HG03196 (cell line): ENCODE measurements at regions not wholly inside any gene's neighbourhood (a gene's known extent, or its start where the extent isn't known, plus 50 kb on each side); places are given as distances from the start of the nearest gene placed in this dataset.

Source experiments
- ATAC-seq: cut with Tn5 transposase; IDR thresholded peaks from one replicate; pipeline ENCODE4 v1.9.1; 2021; ENCODE audit not compliant: unreplicated experiment

DNA sequence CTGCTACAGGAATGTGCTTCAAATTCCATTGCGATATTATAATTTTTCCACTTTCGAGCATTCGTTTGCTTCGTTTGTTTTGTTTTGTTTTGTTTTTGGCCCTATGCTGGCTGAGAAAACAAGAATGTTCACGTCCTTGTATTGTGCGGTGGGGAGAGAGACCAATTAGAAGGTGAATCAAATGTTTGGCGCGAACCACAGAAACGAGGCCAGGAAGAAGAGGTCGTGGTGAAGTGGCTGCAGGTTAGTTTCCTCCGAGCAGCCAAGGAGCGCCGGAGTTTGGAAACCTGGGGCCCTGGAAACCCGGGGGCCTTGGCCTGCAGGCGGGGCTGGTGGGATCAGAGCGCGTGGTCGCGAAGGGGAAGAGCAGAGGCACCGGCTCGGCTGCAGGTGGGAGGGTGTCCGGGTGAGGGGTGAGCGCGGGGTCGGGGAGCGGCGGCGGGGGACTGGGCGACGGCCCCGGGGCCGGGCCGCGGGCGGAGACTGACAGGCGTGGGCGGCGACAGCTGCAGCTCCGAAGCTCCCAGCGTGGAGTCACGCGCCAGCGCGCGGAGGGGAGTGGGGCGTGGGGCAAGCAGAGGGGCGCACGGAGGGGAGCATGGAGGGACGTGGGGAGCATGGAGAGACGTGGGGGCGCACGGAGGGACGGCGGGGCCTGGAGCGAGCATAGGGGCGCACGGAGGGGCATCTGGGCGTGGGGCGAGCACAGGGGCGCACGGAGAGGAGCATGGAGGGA is 141.5 kb upstream of the PDE10A start:
- no peak for ATAC-seq

DNA sequence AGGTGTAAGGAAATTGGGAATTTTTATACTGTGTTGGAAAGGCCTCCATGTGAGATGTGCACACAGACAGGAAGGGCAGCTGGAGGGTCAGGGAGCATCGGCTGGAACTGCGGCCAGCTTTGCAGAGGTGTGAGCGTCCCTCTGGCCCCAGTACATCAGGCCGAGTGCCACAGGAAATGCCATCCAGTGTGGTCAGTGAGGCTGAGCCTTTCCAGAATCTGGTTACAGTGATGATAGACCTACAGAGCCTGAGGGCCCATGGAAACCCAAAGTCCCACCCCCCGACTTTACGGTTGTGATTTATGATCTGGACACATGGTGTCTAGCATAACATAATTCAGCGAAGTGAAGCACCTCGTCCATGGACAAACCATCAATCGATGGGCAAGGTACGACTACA is 137.3 kb upstream of the PDE10A start:
- ATAC-seq: no peak

DNA sequence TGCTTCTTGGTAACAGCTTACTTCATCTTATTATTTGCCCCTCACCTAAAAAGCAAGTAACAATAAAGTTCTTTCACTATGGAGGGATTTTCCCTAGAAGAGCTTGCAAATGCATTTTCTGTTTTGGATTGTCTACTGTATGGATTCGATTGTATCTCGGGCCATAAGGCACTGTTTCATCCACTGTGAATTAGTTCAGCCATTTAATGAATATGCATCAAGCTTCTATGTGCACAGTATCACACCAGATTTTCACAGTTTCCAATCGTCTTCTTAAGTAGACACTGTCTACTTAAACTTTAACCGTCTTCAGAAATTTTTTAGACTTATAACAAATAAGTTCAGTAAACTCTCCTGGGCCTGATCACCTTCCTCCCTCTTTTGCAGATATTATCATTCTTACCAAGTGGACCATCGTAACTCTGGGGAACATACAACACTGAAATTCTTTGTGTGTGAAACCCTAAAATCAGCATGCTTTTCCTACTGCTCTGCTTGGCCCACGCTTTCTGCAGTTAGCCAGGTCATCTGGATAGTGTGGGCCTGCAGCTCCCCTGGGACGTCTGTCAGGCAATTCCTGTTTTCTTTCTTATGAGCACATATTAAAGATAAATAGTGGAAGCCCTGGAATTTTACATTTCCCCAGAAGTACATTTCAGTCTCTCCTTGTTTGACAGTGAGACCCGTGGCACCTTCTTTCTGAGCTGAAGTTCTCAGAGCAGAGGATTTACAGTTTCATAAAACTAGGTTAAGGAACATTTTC is 136.5 kb upstream of the PDE10A start:
- ATAC-seq: no peak

DNA sequence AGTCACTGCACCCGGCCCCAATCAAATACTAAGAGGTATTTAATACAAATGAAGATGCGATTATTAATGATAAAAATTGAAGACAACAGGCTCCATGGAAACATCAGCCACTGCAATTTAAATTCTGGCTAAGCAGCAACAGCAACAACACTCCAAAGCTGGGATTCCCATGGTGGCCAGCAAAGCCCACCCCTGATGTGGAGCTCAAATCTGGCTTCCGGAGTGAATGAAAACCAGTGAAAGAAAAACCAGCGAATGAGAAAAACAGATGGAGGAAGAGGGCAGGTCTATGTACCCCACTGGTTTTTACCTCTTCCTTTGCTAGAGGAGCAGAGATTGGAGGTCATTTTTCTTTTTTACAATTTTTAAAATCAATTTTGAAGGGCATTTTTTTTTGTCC is 135.9 kb upstream of the PDE10A start:
- ATAC-seq: no peak

DNA sequence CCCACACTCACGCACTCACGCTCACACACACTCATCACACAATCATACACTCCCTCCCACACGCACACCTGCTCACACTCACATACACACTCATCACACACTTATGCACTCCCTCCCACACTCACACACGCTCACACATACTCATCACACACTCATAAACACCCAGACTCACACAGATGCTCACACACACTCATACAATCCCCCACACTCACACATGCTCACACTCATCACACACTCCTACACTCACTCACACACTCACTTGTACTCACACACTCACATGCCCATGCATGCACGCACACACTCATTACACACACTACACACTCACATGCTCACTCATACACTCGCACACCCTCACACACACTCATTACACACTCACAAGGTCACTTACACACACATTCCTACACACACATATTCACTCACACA is 131.1 kb upstream of the PDE10A start:
- no peak for ATAC-seq

DNA sequence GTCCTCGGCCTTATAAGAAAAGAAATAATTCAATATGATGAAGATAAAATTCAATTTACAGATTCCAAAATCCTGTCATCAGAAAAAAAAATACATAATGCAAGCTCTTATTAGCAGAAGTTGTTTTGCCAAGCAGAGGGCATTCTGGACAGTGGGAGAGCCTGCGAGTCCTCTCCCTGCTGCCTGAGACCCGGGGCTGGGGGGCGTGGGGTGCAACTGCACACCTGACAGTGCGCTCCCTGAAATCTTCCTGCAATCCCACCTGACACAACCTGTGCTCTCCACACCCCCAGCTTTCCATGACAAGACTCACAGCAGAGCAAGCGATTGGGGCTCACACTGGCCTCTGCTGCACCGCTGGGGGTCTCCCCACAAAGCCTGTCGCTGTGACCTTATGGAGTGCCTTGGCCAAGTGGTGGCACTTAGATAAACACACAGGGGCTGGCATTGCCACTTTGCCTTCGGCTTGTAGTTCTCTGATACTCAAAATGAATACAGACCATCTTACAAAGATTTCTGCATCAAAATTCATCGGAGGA is 130.3 kb upstream of the PDE10A start:
- no peak for ATAC-seq

DNA sequence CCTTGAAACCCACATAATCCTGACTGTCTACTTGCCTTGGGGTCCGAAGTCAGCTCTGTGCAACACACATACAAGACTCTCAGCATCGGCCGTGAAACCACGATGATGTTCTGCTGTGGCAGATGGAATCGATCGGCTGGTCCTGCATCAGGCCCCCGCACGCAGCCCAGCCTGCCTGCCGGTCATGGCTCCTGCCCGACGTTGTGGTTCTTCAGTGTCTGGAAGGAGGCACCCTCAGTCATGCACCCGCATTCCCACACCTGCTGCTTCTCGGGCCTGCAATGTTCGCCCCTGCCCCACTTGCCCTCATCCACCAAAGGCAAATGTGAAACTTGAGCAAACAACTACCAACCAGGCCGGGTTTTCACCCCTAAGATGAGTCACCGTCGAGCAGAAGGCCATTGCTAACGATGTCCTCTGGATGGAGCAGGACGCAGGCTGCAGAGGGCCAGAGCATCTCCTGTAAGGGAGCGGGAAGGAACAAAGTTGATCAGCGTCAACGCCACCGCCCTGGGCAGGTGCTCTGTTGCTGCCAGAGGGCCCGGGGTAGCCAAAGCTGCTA is 128.9 kb upstream of the PDE10A start:
- no peak for ATAC-seq

DNA sequence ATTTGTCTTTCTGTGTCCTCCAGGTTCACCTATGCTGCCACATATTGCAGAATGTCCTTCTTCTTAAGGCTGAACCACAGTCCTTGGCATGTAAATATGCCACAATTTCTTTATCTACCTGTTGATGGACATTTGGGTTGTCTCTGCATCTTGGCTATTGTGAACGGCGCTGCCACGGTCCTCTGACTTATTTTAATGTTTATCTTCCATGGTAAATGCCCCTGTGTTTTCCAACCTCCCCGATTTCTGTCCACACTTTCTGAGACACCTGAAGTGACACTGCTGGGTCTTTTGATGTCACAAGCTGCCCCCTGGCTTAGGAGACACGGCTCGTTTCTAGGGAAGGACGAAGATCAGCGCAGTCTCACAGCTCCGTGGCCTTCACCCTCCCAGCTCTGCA is 128.3 kb upstream of the PDE10A start:
- no peak for ATAC-seq

DNA sequence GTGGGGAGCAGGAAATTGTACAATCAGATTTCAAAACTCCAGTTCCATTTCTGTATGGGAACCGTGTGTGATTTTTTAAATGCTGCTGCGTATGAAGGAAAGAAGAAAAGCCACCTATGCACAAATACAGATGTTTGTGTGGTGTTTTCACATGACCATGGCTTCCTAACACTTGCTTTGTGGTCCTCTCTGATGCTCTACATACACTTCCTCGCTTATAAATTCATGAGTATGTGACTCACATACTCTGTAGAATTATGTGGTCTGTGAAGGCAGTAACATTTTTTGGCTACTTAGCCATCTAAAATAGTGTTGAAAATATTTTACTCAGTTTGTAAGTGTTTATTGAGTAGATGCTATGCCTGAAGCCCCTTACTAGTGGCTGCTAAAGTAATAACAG is 119.8 kb upstream of the PDE10A start:
- ATAC-seq: no peak

DNA sequence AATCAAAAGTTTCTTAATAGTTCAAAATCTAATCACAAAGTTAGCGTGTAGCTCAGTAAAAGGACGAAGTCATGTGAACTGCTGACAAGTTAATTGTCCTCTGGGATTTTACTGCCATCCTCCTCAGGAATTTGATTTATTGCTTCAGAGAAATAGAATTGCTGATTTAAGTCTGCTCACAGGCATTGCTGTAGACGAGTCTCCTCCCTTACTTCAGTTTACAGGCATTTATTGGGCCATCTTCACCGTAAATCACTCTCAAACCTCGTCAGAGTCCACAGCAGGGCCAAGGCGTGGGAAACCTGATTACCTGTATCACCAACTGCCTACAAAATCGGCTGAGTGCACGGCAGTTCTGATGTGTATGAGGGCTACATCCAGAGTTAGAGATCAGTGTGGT is 119.1 kb upstream of the PDE10A start:
- no peak for ATAC-seq

DNA sequence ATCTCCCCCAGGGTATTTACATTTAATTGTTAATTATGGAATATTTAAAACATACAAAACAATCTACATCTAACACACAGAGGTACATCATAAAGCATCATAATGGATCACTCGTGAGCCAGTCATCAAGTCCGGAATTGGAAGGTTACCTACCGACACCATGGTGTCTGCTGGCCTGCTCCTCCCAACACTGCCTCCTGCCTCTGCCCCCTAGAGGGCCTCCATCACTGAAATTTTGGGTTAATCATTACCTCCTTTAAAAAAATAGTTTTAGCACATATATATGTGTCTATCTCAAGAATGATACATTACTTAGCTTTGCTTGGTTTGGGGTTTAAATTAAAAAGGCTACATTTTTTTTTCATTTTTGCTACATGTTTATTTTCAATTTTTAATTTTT is 114.6 kb upstream of the PDE10A start:
- no peak for ATAC-seq

DNA sequence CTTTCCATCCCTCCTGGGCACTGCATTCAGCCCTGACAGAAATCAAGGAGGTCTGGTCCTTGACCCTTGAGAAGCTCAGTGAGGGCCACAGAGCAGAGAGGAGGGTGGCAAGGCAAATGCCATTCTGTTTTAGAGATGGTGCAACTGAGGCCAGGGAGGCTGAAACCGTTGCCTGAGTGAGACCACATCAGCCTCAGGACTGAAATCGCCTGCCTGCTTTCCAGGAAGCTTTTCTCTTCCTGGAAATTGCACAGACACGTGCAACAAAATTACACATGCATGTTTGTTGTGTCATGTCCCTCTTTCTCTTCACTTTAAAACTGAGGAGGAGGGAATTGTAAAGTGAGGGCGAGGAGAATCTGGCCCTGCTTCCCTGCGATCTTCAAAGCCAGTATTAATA is 113.7 kb upstream of the PDE10A start:
- no peak for ATAC-seq

DNA sequence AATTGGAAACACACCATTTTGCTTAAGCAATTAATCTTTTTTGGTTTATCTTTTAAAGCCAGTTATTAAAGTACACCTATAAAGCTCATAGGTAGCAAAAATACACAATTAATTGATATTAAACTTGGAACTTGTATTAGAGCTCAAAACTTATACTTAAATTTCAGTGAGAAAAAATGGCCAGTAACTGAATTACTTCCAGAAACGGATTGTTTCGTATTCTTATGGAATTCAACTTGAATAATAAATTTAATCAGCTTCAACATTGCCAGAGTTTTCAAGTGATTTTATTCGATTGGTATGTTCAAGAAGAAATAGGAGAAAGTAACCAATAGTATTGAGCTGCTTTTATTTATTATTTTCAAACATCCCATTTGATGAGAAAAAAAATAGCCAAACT is 112.7 kb upstream of the PDE10A start:
- ATAC-seq: no peak

DNA sequence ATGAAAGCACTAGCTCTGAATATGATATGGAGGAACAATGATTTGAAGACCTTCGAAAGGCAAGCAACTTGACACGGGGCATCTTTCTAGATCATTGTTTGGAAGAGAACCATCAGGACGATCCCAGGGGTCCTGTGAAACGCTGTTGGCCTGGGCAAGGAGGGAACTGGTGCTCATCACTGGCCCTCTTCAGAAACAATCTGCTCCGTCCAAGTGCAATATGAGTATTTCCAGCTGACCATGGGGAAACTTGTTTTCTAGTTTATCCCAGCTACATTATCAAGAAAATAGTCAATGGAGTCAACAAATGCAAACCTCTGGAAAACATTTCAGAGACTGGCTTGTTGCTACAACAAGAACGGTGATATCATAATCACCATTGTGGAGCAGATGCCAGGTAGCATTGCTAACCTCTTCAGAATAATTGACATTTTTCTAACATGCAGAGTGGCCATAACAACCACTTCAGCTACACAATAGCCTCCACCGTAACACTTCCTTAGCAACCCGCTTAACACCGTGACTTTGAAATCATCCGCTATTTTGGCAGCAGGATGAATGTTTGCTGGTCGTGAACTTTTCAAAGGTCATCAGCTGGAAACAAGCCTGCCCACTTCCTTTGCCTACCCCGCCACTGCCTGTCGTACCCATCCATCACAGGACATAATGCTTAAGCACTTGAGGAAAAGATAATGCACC is 112.0 kb upstream of the PDE10A start:
- ATAC-seq: no peak

DNA sequence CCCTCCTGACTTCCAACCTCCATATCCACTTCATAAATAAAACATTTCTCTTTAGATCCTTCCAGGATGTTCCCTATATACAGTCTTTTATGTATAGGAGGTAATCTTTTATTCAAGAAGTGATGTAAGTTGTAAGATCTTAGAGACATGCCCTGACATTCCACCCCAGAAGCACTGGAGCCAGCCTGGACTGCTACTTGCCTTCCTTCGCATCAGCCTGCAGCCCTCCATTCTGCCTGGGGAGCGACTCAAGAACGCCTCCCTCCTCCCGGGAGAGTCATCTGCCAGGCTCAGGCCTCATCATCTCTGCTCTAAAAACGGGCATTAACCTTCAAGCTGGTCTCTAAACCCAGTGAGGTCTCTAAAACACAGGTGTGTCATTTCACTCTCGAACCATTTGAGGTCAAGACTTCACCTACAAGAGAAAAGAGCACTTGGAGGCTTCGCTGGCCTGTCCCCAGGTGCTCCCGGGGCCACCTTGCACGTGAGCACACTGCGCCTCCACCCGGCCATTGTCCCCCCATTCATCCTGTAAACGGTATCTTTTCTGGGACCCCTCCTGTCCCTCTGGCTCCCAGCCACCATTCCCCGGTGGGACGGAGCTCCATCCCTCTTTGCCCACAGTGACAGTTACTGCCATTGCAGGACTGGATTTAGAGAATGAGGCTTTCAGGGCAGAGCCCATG is 107.5 kb upstream of the PDE10A start:
- ATAC-seq: no peak

DNA sequence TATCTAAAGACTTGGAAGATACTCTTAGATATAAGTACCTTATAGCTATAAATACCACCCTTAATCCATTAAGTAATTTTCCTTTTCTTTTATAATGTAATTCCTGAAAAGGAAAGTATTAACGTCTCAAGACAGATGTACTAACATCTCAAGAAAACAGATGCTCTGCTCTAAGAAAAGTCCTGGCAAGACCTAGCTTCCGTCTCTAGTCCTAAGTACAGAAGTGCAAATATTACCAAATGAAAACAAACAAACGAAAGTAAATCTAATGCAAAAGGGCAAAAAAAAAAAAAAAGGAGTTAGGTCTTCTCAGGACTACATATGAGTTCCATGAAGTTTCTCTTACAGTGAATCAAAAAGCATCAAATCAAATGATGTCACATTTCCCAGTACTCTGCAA is 106.8 kb upstream of the PDE10A start:
- no peak for ATAC-seq

DNA sequence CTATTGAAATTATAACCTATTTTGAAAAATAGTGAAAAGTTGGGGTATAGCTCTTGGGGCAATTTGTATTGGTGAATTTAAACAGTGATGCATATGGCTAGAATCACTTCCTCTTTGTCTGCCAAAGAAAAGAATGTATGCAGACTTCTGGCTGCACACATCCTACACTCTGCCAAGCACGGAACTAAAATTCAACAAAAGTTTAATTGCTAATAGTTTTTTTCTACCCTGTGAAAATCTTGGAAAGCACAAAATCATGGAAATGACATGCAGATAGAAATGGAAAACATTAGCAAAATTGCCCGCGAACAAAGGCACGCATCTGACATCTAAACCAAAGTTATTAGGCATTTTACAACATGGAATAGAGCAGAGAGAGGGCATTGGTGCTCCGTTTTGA is 106.4 kb upstream of the PDE10A start:
- ATAC-seq: no peak

DNA sequence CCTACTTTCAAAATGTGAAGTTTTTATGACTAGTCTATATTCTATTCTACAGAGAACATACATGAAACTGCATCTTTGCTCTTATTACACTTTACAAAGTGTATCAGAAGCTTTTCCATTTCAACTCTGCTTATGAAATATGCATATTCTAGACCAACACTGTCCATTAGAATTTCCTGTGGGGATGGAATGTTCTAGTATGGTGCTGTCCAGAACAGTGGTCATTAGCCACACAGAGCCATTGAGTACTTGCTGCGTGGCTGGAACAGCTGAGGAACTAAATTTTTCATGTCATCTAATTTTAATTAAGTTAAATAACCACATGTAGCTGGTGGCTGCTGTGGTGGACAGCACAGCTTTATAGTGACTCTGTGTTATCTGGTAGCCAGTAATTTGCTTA is 105.9 kb upstream of the PDE10A start:
- ATAC-seq: no peak

DNA sequence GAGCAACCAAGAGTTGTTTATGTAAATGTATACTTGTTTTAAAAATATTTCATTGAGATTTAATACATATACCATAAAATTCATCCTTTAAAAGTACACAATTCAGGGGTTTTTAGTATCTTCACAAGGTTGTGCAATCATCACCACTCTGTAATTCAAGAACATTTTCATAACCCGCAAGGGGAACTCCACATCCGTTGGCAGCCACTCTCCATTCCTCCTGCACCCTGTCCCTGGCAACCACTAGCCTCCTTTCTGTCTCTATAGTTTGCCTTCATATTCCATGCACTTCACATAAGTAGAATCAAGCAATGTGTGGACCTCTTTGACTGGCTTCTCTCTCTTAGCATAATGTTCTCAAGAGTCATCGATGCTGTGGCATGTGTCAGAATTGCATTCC is 104.2 kb upstream of the PDE10A start:
- no peak for ATAC-seq

DNA sequence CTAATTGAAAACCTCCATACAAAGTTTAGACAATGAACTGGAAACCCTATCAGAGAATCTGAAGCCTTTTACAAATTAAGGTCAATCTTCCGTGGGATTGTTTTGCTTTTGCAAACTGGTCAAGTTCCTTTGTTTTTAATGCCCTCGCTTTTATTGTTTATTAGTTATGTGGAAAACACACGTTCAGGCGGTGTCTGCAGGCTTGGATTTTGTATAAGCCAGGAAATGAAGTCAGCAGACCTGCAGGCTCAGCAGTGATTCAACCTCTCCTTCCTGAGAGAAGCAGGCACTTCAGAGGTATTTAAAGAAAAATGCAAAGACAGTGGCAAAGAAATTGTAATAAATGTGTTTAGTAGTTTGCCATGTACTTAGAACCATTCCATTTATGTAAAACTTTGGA is 103.4 kb upstream of the PDE10A start:
- no peak for ATAC-seq

DNA sequence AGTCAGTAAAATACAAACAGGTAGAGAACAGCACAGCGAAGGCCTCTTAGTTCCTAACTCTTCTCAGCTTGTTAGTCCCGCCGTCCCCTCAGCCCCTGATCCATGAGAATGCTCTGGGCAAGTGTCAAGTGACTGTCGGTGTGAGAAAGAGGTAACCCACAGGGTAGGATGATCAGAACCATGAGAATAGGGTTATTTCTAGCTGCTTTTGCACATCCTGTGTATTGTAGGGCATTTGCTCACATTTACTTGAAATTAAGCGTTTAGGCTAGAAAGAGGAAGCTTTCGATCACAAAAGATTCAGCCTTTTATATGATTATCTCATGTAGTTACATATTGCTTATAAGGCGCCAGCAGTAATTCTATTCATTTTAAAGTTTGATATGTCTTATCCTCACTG is 103.0 kb upstream of the PDE10A start:
- ATAC-seq: no peak
